ENCODE measurements at regions not wholly inside any gene's neighbourhood (a gene's known extent, or its start where the extent isn't known, plus 50 kb on each side); places are given as distances from the start of the nearest gene placed in this dataset.

GRCh38 chr14:84751745-84752144, 778.2 kb upstream of the FLRT2 start:
- H3K4me3 ChIP-seq = no peak overlapping the region
- no peaks in the 10 kb centered on the region for H3K4me1 ChIP-seq
- H3K36me3 ChIP-seq = no peaks in the 10 kb centered on the region
- no peak overlapping the region for H3K27ac ChIP-seq
- 65% methylated on average over 3 of the region's 3 CpGs for WGBS
- H3K9me3 ChIP-seq = peaks cover 3% of the 10 kb centered on the region
- H3K27me3 ChIP-seq = no peaks in the 10 kb centered on the region
- DNase-seq (ENCODE audit: low spot score in 2 of 2) = no peak
- TF ChIP-seq, protein P1, sequence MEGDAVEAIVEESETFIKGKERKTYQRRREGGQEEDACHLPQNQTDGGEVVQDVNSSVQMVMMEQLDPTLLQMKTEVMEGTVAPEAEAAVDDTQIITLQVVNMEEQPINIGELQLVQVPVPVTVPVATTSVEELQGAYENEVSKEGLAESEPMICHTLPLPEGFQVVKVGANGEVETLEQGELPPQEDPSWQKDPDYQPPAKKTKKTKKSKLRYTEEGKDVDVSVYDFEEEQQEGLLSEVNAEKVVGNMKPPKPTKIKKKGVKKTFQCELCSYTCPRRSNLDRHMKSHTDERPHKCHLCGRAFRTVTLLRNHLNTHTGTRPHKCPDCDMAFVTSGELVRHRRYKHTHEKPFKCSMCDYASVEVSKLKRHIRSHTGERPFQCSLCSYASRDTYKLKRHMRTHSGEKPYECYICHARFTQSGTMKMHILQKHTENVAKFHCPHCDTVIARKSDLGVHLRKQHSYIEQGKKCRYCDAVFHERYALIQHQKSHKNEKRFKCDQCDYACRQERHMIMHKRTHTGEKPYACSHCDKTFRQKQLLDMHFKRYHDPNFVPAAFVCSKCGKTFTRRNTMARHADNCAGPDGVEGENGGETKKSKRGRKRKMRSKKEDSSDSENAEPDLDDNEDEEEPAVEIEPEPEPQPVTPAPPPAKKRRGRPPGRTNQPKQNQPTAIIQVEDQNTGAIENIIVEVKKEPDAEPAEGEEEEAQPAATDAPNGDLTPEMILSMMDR (IDR thresholded peaks at IDR 0.05) = no peak
- TF ChIP-seq EP300 (IDR thresholded peaks at IDR 0.05) (no peak), POLR2AphosphoS5 (IDR thresholded peaks at IDR 0.05) (no peak), POLR2A (IDR thresholded peaks at IDR 0.05) (no peak)

DNA sequence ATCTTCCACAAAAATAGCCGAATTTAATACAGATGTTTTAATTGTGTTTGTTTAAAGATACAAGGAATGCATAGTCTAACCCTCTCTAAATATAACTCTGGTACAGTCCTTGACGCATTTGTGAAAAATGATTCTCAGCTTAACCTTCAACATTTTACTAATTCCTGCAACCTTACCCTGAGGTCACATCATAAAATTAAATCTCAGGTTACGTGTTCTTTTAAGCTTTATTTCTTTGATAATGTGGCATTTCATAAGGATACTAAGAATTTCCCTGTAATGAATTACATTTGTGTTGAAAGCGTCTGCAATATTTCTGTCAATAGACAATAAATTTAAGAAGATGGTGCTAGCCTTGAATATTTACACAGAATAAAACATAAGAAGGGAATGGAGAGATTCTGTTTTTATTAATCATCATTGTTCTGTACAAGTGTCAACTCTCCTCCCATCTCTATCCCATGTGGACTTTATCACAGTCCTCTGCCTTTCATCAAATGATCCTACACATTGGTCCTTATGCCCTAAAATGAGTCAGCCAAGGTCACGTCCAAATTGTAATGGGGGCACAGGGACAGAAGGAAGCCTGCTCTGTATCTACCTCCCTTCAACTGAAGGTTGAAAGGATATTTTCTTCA, 769.3 kb upstream of the FLRT2 start:
- no peaks in the 10 kb centered on the region for H3K27me3 ChIP-seq
- no peak overlapping the region for H3K27ac ChIP-seq
- H3K9me3 ChIP-seq = no peaks in the 10 kb centered on the region
- no peak overlapping the region for H3K4me3 ChIP-seq
- TF ChIP-seq, protein P1 (IDR thresholded peaks at IDR 0.05) = no peak
- TF ChIP-seq EP300 (IDR thresholded peaks at IDR 0.05) (no peak), POLR2AphosphoS5 (IDR thresholded peaks at IDR 0.05) (no peak), POLR2A (IDR thresholded peaks at IDR 0.05) (no peak)
- no peaks in the 10 kb centered on the region for H3K36me3 ChIP-seq
- H3K4me1 ChIP-seq = no peaks in the 10 kb centered on the region
- no peak for DNase-seq (ENCODE audit: low spot score in 2 of 2)
- 48% methylated on average over 5 of the region's 5 CpGs for WGBS

DNA sequence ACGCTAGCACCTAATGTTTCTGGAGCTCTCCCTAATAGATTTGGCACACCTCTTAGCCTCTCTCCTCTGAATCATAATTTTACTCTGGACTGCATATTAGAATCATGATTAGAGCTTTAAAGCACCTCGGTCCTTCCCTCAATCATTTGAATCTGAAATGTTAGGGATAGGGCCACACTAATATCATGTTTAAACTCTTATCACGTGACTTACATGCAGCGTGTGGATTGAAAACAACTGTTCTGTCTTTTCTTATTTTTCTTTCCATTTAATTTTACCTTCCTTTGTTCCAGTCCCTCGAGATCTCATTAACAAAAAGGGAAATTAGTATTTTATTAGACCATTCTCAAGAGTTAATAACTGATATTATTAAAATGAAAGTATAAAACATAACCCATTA, 762.5 kb upstream of the FLRT2 start:
- Histone ChIP-seq H3K27me3 (no peaks in the 10 kb centered on the region), H3K9me3 (no peaks in the 10 kb centered on the region), H3K4me3 (no peak overlapping the region), H3K4me1 (no peaks in the 10 kb centered on the region), H3K36me3 (no peaks in the 10 kb centered on the region), H3K27ac (no peak overlapping the region)
- TF ChIP-seq POLR2AphosphoS5 (IDR thresholded peaks at IDR 0.05) = no peak
- TF ChIP-seq EP300 (IDR thresholded peaks at IDR 0.05) = no peak
- TF ChIP-seq, protein P1 (IDR thresholded peaks at IDR 0.05) = no peak
- TF ChIP-seq POLR2A (IDR thresholded peaks at IDR 0.05) = no peak
- 90% methylated on average over 5 of the region's 5 CpGs for WGBS
- no peak for DNase-seq (ENCODE audit: low spot score in 2 of 2)

DNA sequence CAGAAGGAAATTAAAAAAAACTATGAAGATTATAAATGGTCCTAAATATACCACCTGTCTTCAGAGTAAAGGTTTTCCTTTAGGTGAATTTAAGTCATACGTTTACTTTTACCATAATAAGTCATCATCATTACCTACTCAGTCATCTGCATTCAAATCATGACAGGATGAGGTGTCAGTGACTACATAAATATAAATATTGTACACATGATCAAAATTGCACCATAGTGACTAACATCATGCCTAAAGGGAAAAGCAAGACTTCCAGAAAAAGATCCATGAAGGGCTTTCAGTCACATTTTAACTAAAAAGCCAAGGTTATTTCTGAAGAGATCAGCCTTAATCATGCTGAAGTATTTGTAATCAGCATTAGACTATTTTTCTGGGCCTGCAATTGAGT, 759.9 kb upstream of the FLRT2 start:
- no peak overlapping the region for H3K4me3 ChIP-seq
- no peaks in the 10 kb centered on the region for H3K27me3 ChIP-seq
- TF ChIP-seq EP300 (IDR thresholded peaks at IDR 0.05) (no peak), POLR2AphosphoS5 (IDR thresholded peaks at IDR 0.05) (no peak), POLR2A (IDR thresholded peaks at IDR 0.05) (no peak)
- TF ChIP-seq, protein P1 (IDR thresholded peaks at IDR 0.05) = no peak
- no peaks in the 10 kb centered on the region for H3K36me3 ChIP-seq
- no peaks in the 10 kb centered on the region for H3K9me3 ChIP-seq
- no peak overlapping the region for H3K27ac ChIP-seq
- WGBS = 73% methylated on average over 1 of the region's 1 CpG
- DNase-seq (ENCODE audit: low spot score in 2 of 2) = no peak
- H3K4me1 ChIP-seq = no peaks in the 10 kb centered on the region

DNA sequence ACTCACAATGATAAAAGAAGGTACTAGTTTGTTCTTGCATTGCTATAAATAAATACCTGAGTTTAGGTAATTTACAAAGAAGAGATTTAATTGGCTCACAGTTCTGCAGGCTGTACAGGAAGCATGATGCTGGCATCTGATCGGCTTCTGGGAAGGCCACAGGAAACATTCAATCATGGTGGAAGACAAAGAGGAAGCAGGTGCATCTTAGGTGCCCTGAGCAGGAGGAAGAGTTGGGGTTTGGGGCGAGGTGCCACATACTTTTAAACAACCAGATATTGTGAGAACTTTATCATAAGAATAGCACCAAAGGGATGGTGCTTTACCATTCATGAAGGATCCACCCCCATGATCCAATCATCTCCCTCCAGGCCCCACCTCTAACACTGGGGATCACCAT, 752.6 kb upstream of the FLRT2 start:
- Histone ChIP-seq H3K27ac (no peak overlapping the region), H3K9me3 (no peaks in the 10 kb centered on the region), H3K4me3 (no peak overlapping the region), H3K4me1 (no peaks in the 10 kb centered on the region), H3K27me3 (no peaks in the 10 kb centered on the region), H3K36me3 (no peaks in the 10 kb centered on the region)
- no peak for DNase-seq (ENCODE audit: low spot score in 2 of 2)
- TF ChIP-seq POLR2A (IDR thresholded peaks at IDR 0.05) (no peak), POLR2AphosphoS5 (IDR thresholded peaks at IDR 0.05) (no peak), EP300 (IDR thresholded peaks at IDR 0.05) (no peak)
- TF ChIP-seq, protein P1 (IDR thresholded peaks at IDR 0.05) = no peak
- WGBS = 67% methylated on average over 2 of the region's 2 CpGs
